ENCODE measurements at regions not wholly inside any gene's neighbourhood (a gene's known extent, or its start where the extent isn't known, plus 50 kb on each side); places are given as distances from the start of the nearest gene placed in this dataset.
"Not testable (repeated sequence)": the region's sequence is repeated elsewhere in the genome, so short reads cannot be mapped to it uniquely, and the experiment has no call there.

DNA sequence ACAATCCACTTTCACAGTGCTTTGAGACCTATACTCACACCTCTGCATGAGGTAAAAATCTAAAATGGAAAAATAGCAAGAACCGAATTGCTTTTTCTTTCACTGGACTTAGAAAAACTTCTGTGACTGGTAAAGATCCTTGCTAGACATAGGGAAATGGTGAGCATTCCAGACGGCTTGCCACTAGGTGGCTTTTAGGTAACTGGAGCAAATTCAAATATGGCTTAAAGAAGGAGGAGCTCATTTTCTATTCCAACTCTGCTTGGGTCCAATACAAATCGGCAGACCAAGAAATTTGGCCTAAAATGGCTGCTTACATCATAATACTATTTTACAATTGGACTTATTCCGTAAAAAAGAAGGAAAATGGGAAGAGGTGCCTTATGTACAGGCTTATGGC, 977.9 kb downstream of the ADGRL2 start:
- Histone ChIP-seq H3K23ac (ENCODE audit: low read length) (no peak overlapping the region), H2AK5ac (ENCODE audit: low read length) (no peak overlapping the region), H2BK120ac (ENCODE audit: insufficient read depth, low read length, poor library complexity) (no peak overlapping the region), H2BK5ac (ENCODE audit: low read depth, low read length, poor library complexity) (no peak overlapping the region), H3K4me1 (ENCODE audit: control insufficient read depth in 1 of 2, insufficient read depth in 2 of 2, low read length in 2 of 2) (no peaks in the 10 kb centered on the region), H4K12ac (ENCODE audit: low read depth, low read length) (no peak overlapping the region), H3K79me2 (ENCODE audit: control insufficient read depth, insufficient read depth, low read length, poor library complexity) (no peaks in the 10 kb centered on the region), H3K9me3 (ENCODE audit: insufficient read depth, low read depth, low read length) (no peaks in the 10 kb centered on the region), H3K27ac (ENCODE audit: low read depth, low read length) (no peak overlapping the region), H4K8ac (ENCODE audit: low read depth, low read length) (no peak overlapping the region), H3K18ac (ENCODE audit: low read length) (no peak overlapping the region), H3K14ac (ENCODE audit: low read length) (no peak overlapping the region), H3K36me3 (ENCODE audit: control insufficient read depth in 1 of 2, insufficient read depth in 2 of 2, low read length in 2 of 2) (no peaks in the 10 kb centered on the region), H3K4me2 (ENCODE audit: low read length) (no peak overlapping the region), H2BK12ac (ENCODE audit: low read length) (no peak overlapping the region), H2AFZ (ENCODE audit: insufficient read depth, low read length, poor library complexity) (no peak overlapping the region), H3K27me3 (ENCODE audit: insufficient read depth, low read length) (no peaks in the 10 kb centered on the region), H3K4ac (ENCODE audit: low read depth, low read length) (no peak overlapping the region), H4K91ac (ENCODE audit: low read depth, low read length) (no peak overlapping the region), H3K9ac (ENCODE audit: low read length) (no peak overlapping the region), H3K79me1 (ENCODE audit: low read length) (no peaks in the 10 kb centered on the region), H3K4me3 (ENCODE audit: low read depth, low read length) (no peak overlapping the region)
- no CpG with 5 or more reads among the region's 4 CpGs for WGBS (ENCODE audit: extremely low coverage, insufficient coverage, insufficient read length)
- peak; percentile 8 to 49 for DNase-seq

DNA sequence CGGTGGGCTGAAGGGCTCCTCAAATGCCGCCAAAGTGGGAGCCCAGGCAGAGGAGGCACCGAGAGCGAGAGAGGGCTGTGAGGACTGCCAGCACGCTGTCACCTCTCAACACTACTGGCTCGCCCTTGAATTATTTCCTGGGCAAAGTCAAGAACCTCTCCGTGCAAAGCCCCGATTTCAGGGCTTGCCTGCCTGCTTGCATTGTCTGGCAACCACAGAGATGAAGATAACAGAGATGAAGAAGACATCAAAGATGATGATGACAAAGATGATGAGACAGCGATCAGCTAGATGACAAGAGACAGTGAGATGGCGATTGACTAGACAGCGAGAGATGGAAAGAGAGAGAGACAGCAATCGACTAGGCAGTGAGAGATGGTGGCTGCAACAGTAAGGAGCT, 976.5 kb downstream of the ADGRL2 start:
- no peak for DNase-seq
- no peak overlapping the region for H3K27ac ChIP-seq (ENCODE audit: low read depth, low read length)
- no peaks in the 10 kb centered on the region for H3K79me1 ChIP-seq (ENCODE audit: low read length)
- no peak overlapping the region for H3K18ac ChIP-seq (ENCODE audit: low read length)
- H3K9ac ChIP-seq (ENCODE audit: low read length), result no peak overlapping the region
- H4K91ac ChIP-seq (ENCODE audit: low read depth, low read length), result no peak overlapping the region
- H3K4ac ChIP-seq (ENCODE audit: low read depth, low read length), result no peak overlapping the region
- H3K4me3 ChIP-seq (ENCODE audit: low read depth, low read length), result no peak overlapping the region
- no peak overlapping the region for H4K12ac ChIP-seq (ENCODE audit: low read depth, low read length)
- no peaks in the 10 kb centered on the region for H3K79me2 ChIP-seq (ENCODE audit: control insufficient read depth, insufficient read depth, low read length, poor library complexity)
- H3K4me2 ChIP-seq (ENCODE audit: low read length), result no peak overlapping the region
- no peaks in the 10 kb centered on the region for H3K9me3 ChIP-seq (ENCODE audit: insufficient read depth, low read depth, low read length)
- H2BK120ac ChIP-seq (ENCODE audit: insufficient read depth, low read length, poor library complexity), result peak overlapping the region; percentile 14
- peak overlapping the region; percentile 29 for H2BK12ac ChIP-seq (ENCODE audit: low read length)
- no peak overlapping the region for H3K14ac ChIP-seq (ENCODE audit: low read length)
- no peak overlapping the region for H4K8ac ChIP-seq (ENCODE audit: low read depth, low read length)
- H3K36me3 ChIP-seq (ENCODE audit: control insufficient read depth in 1 of 2, insufficient read depth in 2 of 2, low read length in 2 of 2), result no peaks in the 10 kb centered on the region
- H2AFZ ChIP-seq (ENCODE audit: insufficient read depth, low read length, poor library complexity), result no peak overlapping the region
- no peaks in the 10 kb centered on the region for H3K4me1 ChIP-seq (ENCODE audit: control insufficient read depth in 1 of 2, insufficient read depth in 2 of 2, low read length in 2 of 2)
- no peaks in the 10 kb centered on the region for H3K27me3 ChIP-seq (ENCODE audit: insufficient read depth, low read length)
- WGBS (ENCODE audit: extremely low coverage, insufficient coverage, insufficient read length), result no CpG with 5 or more reads among the region's 12 CpGs
- H2AK5ac ChIP-seq (ENCODE audit: low read length), result no peak overlapping the region
- no peak overlapping the region for H3K23ac ChIP-seq (ENCODE audit: low read length)
- no peak overlapping the region for H2BK5ac ChIP-seq (ENCODE audit: low read depth, low read length, poor library complexity)

DNA sequence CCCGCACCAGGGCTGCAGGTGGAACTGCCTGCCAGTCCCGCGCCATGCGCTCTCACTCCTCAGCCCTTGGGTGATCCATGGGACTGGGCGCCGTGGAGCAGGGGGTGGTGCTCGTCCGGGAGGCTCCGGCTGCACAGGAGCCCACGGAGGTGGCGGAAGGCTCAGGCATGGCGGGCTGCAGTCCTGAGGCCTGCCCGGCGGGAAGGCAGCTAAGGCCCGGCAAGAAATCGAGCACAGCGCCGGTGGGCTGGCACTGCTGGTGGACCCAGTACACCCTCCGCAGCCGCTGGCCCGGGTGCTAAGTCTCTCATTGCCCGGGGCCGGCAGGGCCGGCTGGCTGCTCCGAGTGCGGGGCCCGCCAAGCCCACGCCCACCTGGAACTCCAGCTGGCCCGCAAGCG, 976.0 kb downstream of the ADGRL2 start:
- not testable (repeated sequence) for H3K79me2 ChIP-seq (ENCODE audit: control insufficient read depth, insufficient read depth, low read length, poor library complexity); H4K91ac ChIP-seq (ENCODE audit: low read depth, low read length); H3K9ac ChIP-seq (ENCODE audit: low read length); H3K27ac ChIP-seq (ENCODE audit: low read depth, low read length); H2BK5ac ChIP-seq (ENCODE audit: low read depth, low read length, poor library complexity); H2AK5ac ChIP-seq (ENCODE audit: low read length); H2BK120ac ChIP-seq (ENCODE audit: insufficient read depth, low read length, poor library complexity); H2BK12ac ChIP-seq (ENCODE audit: low read length); H3K18ac ChIP-seq (ENCODE audit: low read length); DNase-seq; H3K27me3 ChIP-seq (ENCODE audit: insufficient read depth, low read length); H3K9me3 ChIP-seq (ENCODE audit: insufficient read depth, low read depth, low read length); H4K12ac ChIP-seq (ENCODE audit: low read depth, low read length); H3K4me2 ChIP-seq (ENCODE audit: low read length); H3K4me3 ChIP-seq (ENCODE audit: low read depth, low read length); H4K8ac ChIP-seq (ENCODE audit: low read depth, low read length); H3K79me1 ChIP-seq (ENCODE audit: low read length); H2AFZ ChIP-seq (ENCODE audit: insufficient read depth, low read length, poor library complexity); H3K4ac ChIP-seq (ENCODE audit: low read depth, low read length); H3K36me3 ChIP-seq (ENCODE audit: control insufficient read depth in 1 of 2, insufficient read depth in 2 of 2, low read length in 2 of 2); H3K14ac ChIP-seq (ENCODE audit: low read length); H3K4me1 ChIP-seq (ENCODE audit: control insufficient read depth in 1 of 2, insufficient read depth in 2 of 2, low read length in 2 of 2); H3K23ac ChIP-seq (ENCODE audit: low read length)
- WGBS (ENCODE audit: extremely low coverage, insufficient coverage, insufficient read length), result no CpG with 5 or more reads among the region's 30 CpGs

DNA sequence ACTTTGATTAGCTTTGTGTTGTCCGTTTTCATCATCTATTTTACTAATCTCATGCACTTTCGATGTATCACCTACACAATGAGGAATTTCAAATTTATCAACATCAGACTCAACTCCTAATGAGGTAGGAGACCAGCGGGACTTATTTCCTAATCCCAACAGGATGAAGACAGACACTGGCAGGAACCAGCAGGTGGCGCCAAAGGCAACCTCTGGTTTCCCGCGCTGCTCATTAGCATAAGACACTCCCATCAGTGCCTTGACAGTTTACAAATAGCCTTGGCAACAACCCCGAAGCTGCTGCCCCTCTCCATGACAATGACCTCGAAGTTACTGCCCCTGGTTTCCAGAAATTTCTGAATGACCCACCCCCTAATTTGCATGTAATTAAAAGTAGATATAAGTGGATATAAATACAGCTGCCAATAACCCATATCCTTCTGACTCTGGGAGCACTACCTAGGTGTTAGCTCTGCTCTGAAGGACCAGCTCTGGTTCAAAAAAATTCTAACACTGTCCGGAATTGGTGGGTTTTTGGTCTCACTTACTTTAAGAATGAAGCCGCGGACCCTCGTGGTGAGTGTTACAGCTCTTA, 974.8 kb downstream of the ADGRL2 start:
- Histone ChIP-seq H2AFZ (ENCODE audit: insufficient read depth, low read length, poor library complexity) (no peak overlapping the region), H3K4me2 (ENCODE audit: low read length) (no peak overlapping the region), H2AK5ac (ENCODE audit: low read length) (no peak overlapping the region), H3K79me1 (ENCODE audit: low read length) (no peaks in the 10 kb centered on the region), H3K27ac (ENCODE audit: low read depth, low read length) (no peak overlapping the region), H3K18ac (ENCODE audit: low read length) (no peak overlapping the region), H2BK12ac (ENCODE audit: low read length) (no peak overlapping the region), H3K27me3 (ENCODE audit: insufficient read depth, low read length) (no peaks in the 10 kb centered on the region), H4K12ac (ENCODE audit: low read depth, low read length) (no peak overlapping the region), H3K9ac (ENCODE audit: low read length) (no peak overlapping the region), H3K14ac (ENCODE audit: low read length) (no peak overlapping the region), H3K23ac (ENCODE audit: low read length) (no peak overlapping the region), H4K91ac (ENCODE audit: low read depth, low read length) (no peak overlapping the region), H3K4me1 (ENCODE audit: control insufficient read depth in 1 of 2, insufficient read depth in 2 of 2, low read length in 2 of 2) (no peaks in the 10 kb centered on the region), H2BK5ac (ENCODE audit: low read depth, low read length, poor library complexity) (no peak overlapping the region), H3K36me3 (ENCODE audit: control insufficient read depth in 1 of 2, insufficient read depth in 2 of 2, low read length in 2 of 2) (no peaks in the 10 kb centered on the region), H4K8ac (ENCODE audit: low read depth, low read length) (no peak overlapping the region), H3K9me3 (ENCODE audit: insufficient read depth, low read depth, low read length) (no peaks in the 10 kb centered on the region), H3K4me3 (ENCODE audit: low read depth, low read length) (no peak overlapping the region), H2BK120ac (ENCODE audit: insufficient read depth, low read length, poor library complexity) (no peak overlapping the region), H3K79me2 (ENCODE audit: control insufficient read depth, insufficient read depth, low read length, poor library complexity) (no peaks in the 10 kb centered on the region), H3K4ac (ENCODE audit: low read depth, low read length) (no peak overlapping the region)
- no CpG with 5 or more reads among the region's 12 CpGs for WGBS (ENCODE audit: extremely low coverage, insufficient coverage, insufficient read length)
- peak; percentile 63 to 84 for DNase-seq
